Prostate gland (tissue), 2 donors: ENCODE measurements at regions not wholly inside any gene's neighbourhood (a gene's known extent, or its start where the extent isn't known, plus 50 kb on each side); places are given as distances from the start of the nearest gene placed in this dataset.

ENCODE experiments used
- DNase-seq: peaks from one replicate; pipeline ENCODE4 v3.0.0-alpha.2; 2019; ENCODE audit warnings: low spot score
- H3K27ac ChIP-seq, 2 donors: fragments of 200-600 bp; sonication (generic); 2 replicates each; pipeline ENCODE4 v1.5.1; 2017 to 2019
- H3K27me3 ChIP-seq: fragments of 200-600 bp; sonication (generic); replicated peaks from 2 replicates; pipeline ENCODE4 v1.5.1; 2019; ENCODE audit not compliant: insufficient read depth
- H3K36me3 ChIP-seq, 2 donors: fragments of 200-600 bp; sonication (generic); 1 replicate in 1 of 2; 2 replicates in 1 of 2; pipeline versions ENCODE4 v1.5.1 to v1.8.1; 2017 to 2019
- H3K4me1 ChIP-seq: fragments of 200-600 bp; sonication (generic); replicated peaks from 2 replicates; pipeline ENCODE4 v1.5.1; 2019
- H3K4me3 ChIP-seq, 2 donors: fragments of 200-600 bp; sonication (generic); 2 replicates each; pipeline ENCODE4 v1.5.1; 2017 to 2019
- H3K9me3 ChIP-seq: fragments of 200-600 bp; sonication (generic); 2 replicates; pipeline ENCODE4 v1.5.1; 2017
- CTCF ChIP-seq, 4 experiments: fragments of 200-600 bp in 2 of 4; fragments of 450-650 bp in 2 of 4; sonication (generic) in 2 of 4; IDR thresholded peaks; 1 replicate in 3 of 4; 2 replicates in 1 of 4; pipeline ENCODE4 v1.5.1; 2016 to 2019; ENCODE audit warnings: antibody characterized with exemption in 4 of 4, mild to moderate bottlenecking in 2 of 4, moderate library complexity in 2 of 4
- POLR2A ChIP-seq: fragments of 450-650 bp; IDR thresholded peaks from one replicate; pipeline ENCODE4 v1.6.1; 2016; ENCODE audit warnings: antibody characterized with exemption, mild to moderate bottlenecking
- POLR2AphosphoS5 ChIP-seq: sonication (generic); formaldehyde crosslinking; IDR thresholded peaks from one replicate; pipeline ENCODE4 v1.6.1; 2017; ENCODE audit warnings: antibody characterized with exemption
- WGBS: methylation state at CpG from one replicate; pipeline ENCODE4 v1.1.5; 2018; 5-methylcytosine and 5-hydroxymethylcytosine counted together
- intact Hi-C: fragments of 100-400 bp; cut with DNase I; formaldehyde crosslinking; loops from one replicate; pipeline ENCODE4 v1.14.2; 2022

GRCh38 chrX:125520029-125520428, 200.4 kb downstream of the TEX13C start:
- DNase-seq, result no peak
- WGBS, result 71% methylated on average over 1 of the region's 1 CpG
- intact Hi-C loops, result no loop called here
- Histone ChIP-seq H3K36me3 (no peaks in the 10 kb centered on the region), H3K4me3 (no peak overlapping the region), H3K4me1 (no peaks in the 10 kb centered on the region), H3K9me3 (no peaks in the 10 kb centered on the region), H3K27ac (no peak overlapping the region), H3K27me3 (no peaks in the 10 kb centered on the region)
- TF ChIP-seq POLR2A, result no peak
- TF ChIP-seq CTCF (IDR thresholded peaks at IDR 0.05), result no peak
- no peak for TF ChIP-seq POLR2AphosphoS5

GRCh38 chrX:125522752-125523151, 203.1 kb downstream of the TEX13C start:
- Histone ChIP-seq H3K36me3 (no peaks in the 10 kb centered on the region), H3K27ac (no peak overlapping the region), H3K4me3 (no peak overlapping the region), H3K27me3 (no peaks in the 10 kb centered on the region), H3K9me3 (no peaks in the 10 kb centered on the region), H3K4me1 (no peaks in the 10 kb centered on the region)
- intact Hi-C loops, result no loop called here
- DNase-seq, result no peak
- WGBS, result 44% methylated on average over 2 of the region's 2 CpGs
- TF ChIP-seq POLR2AphosphoS5 (no peak), CTCF (IDR thresholded peaks at IDR 0.05) (no peak), POLR2A (no peak)

- Histone ChIP-seq H3K36me3 (no peaks in the 10 kb centered on the region), H3K4me1 (no peaks in the 10 kb centered on the region), H3K27me3 (no peaks in the 10 kb centered on the region), H3K4me3 (no peak overlapping the region), H3K27ac (no peak overlapping the region), H3K9me3 (no peaks in the 10 kb centered on the region)
- intact Hi-C loops, result no loop called here
- DNase-seq, result no peak
- TF ChIP-seq POLR2AphosphoS5, result no peak
- TF ChIP-seq POLR2A, result no peak
- TF ChIP-seq CTCF (IDR thresholded peaks at IDR 0.05), result no peak
- 60% methylated on average over 2 of the region's 2 CpGs for WGBS
These were observed 212.9 kb downstream of the TEX13C start for GRCh38 chrX:125532411-125533089.

GRCh38 chrX:125533352-125533751, 213.7 kb downstream of the TEX13C start:
- no peaks in the 10 kb centered on the region for H3K36me3 ChIP-seq
- H3K27ac ChIP-seq, result no peak overlapping the region
- no peak overlapping the region for H3K4me3 ChIP-seq
- intact Hi-C loops, result no loop called here
- H3K9me3 ChIP-seq, result no peaks in the 10 kb centered on the region
- no peaks in the 10 kb centered on the region for H3K4me1 ChIP-seq
- DNase-seq, result no peak
- TF ChIP-seq CTCF (IDR thresholded peaks at IDR 0.05) (no peak), POLR2A (no peak), POLR2AphosphoS5 (no peak)
- 84% methylated on average over 3 of the region's 3 CpGs for WGBS
- no peaks in the 10 kb centered on the region for H3K27me3 ChIP-seq

GRCh38 chrX:125544031-125544660, 224.5 kb downstream of the TEX13C start:
- DNase-seq, result no peak
- TF ChIP-seq CTCF (IDR thresholded peaks at IDR 0.05) (no peak), POLR2A (no peak), POLR2AphosphoS5 (no peak)
- H3K9me3 ChIP-seq, result no peaks in the 10 kb centered on the region
- 37% methylated on average over 3 of the region's 3 CpGs for WGBS
- H3K36me3 ChIP-seq, result no peaks in the 10 kb centered on the region
- H3K27ac ChIP-seq, result no peak overlapping the region
- no peaks in the 10 kb centered on the region for H3K4me1 ChIP-seq
- no peak overlapping the region for H3K4me3 ChIP-seq
- intact Hi-C loops, result no loop called here
- no peaks in the 10 kb centered on the region for H3K27me3 ChIP-seq
